ENCODE measurements at regions not wholly inside any gene's neighbourhood (a gene's known extent, or its start where the extent isn't known, plus 50 kb on each side); places are given as distances from the start of the nearest gene placed in this dataset.

GRCh38 chrX:122184791-122185190 is 999.3 kb upstream of the GRIA3 start:
- H2AFZ ChIP-seq (ENCODE audit: control insufficient read depth, low read length): no peak overlapping the region
- no peaks in the 10 kb centered on the region for H3K9me3 ChIP-seq (ENCODE audit: control insufficient read depth, low read depth, low read length)
- dilution Hi-C loops (cut with MboI; ENCODE audit: extremely low pct_ligation_motif_present, low sequenced_read_pairs): no loop called here
- FAIRE-seq: no peak
- no peaks in the 10 kb centered on the region for H3K36me3 ChIP-seq (ENCODE audit: control insufficient read depth in 2 of 2, extremely low read depth in 1 of 2, insufficient read depth in 2 of 2, low read length in 2 of 2)
- H3K4me3 ChIP-seq (ENCODE audit: control insufficient read depth in 2 of 3, extremely low read depth in 1 of 3, insufficient read depth in 2 of 3, low read depth in 1 of 3, low read length in 3 of 3): no peak overlapping the region
- H3K9ac ChIP-seq (ENCODE audit: control insufficient read depth, extremely low read depth, insufficient read depth, low read length): no peak overlapping the region
- H3K79me2 ChIP-seq (ENCODE audit: control insufficient read depth, insufficient read depth, low read length): no peaks in the 10 kb centered on the region
- H4K20me1 ChIP-seq (ENCODE audit: control insufficient read depth, extremely low read depth, insufficient read depth, low read length): no peaks in the 10 kb centered on the region
- no peaks in the 10 kb centered on the region for H3K27me3 ChIP-seq (ENCODE audit: control insufficient read depth, extremely low read depth, insufficient read depth, low read length)
- no peak for TF ChIP-seq EZH2 (IDR thresholded peaks at IDR 0.05; ENCODE audit: low read length)
- TF ChIP-seq CTCF (optimal IDR thresholded peaks at IDR 0.05 in 1 of 3, IDR thresholded peaks at IDR 0.05 in 1 of 3, conservative IDR thresholded peaks at IDR 0.05 in 1 of 3; ENCODE audit: extremely low read depth in 1 of 3, insufficient read depth in 2 of 3, low read length in 3 of 3): no peak
- H3K27ac ChIP-seq (ENCODE audit: control insufficient read depth, insufficient read depth, low read length): no peak overlapping the region
- H3K9me1 ChIP-seq (ENCODE audit: control insufficient read depth, extremely low read depth, insufficient read depth, low read length): no peaks in the 10 kb centered on the region
- no peak for DNase-seq (ENCODE audit: low read depth, low spot score)
- no peaks in the 10 kb centered on the region for H3K4me1 ChIP-seq (ENCODE audit: control insufficient read depth, extremely low read depth, insufficient read depth, low read length)
- H3K4me2 ChIP-seq (ENCODE audit: control insufficient read depth, extremely low read depth, insufficient read depth, low read depth, low read length): no peak overlapping the region

- no peaks in the 10 kb centered on the region for H3K27me3 ChIP-seq (ENCODE audit: control insufficient read depth, extremely low read depth, insufficient read depth, low read length)
- no peak overlapping the region for H3K4me2 ChIP-seq (ENCODE audit: control insufficient read depth, extremely low read depth, insufficient read depth, low read depth, low read length)
- dilution Hi-C loops (cut with MboI; ENCODE audit: extremely low pct_ligation_motif_present, low sequenced_read_pairs): no loop called here
- no peaks in the 10 kb centered on the region for H3K9me3 ChIP-seq (ENCODE audit: control insufficient read depth, low read depth, low read length)
- DNase-seq (ENCODE audit: low read depth, low spot score) (no peak), FAIRE-seq (no peak)
- TF ChIP-seq CTCF (optimal IDR thresholded peaks at IDR 0.05 in 1 of 3, IDR thresholded peaks at IDR 0.05 in 1 of 3, conservative IDR thresholded peaks at IDR 0.05 in 1 of 3; ENCODE audit: extremely low read depth in 1 of 3, insufficient read depth in 2 of 3, low read length in 3 of 3) (no peak), EZH2 (IDR thresholded peaks at IDR 0.05; ENCODE audit: low read length) (no peak)
- no peaks in the 10 kb centered on the region for H4K20me1 ChIP-seq (ENCODE audit: control insufficient read depth, extremely low read depth, insufficient read depth, low read length)
- no peak overlapping the region for H3K4me3 ChIP-seq (ENCODE audit: control insufficient read depth in 2 of 3, extremely low read depth in 1 of 3, insufficient read depth in 2 of 3, low read depth in 1 of 3, low read length in 3 of 3)
- no peaks in the 10 kb centered on the region for H3K36me3 ChIP-seq (ENCODE audit: control insufficient read depth in 2 of 2, extremely low read depth in 1 of 2, insufficient read depth in 2 of 2, low read length in 2 of 2)
- H3K9me1 ChIP-seq (ENCODE audit: control insufficient read depth, extremely low read depth, insufficient read depth, low read length): no peaks in the 10 kb centered on the region
- H3K4me1 ChIP-seq (ENCODE audit: control insufficient read depth, extremely low read depth, insufficient read depth, low read length): no peaks in the 10 kb centered on the region
- H3K9ac ChIP-seq (ENCODE audit: control insufficient read depth, extremely low read depth, insufficient read depth, low read length): no peak overlapping the region
- no peak overlapping the region for H3K27ac ChIP-seq (ENCODE audit: control insufficient read depth, insufficient read depth, low read length)
- H3K79me2 ChIP-seq (ENCODE audit: control insufficient read depth, insufficient read depth, low read length): no peaks in the 10 kb centered on the region
- H2AFZ ChIP-seq (ENCODE audit: control insufficient read depth, low read length): no peak overlapping the region
Measured at GRCh38 chrX:122187069-122187713, 996.9 kb upstream of the GRIA3 start.

Data from keratinocyte (primary cell).